ENCODE measurements at regions not wholly inside any gene's neighbourhood (a gene's known extent, or its start where the extent isn't known, plus 50 kb on each side); places are given as distances from the start of the nearest gene placed in this dataset.

DNA sequence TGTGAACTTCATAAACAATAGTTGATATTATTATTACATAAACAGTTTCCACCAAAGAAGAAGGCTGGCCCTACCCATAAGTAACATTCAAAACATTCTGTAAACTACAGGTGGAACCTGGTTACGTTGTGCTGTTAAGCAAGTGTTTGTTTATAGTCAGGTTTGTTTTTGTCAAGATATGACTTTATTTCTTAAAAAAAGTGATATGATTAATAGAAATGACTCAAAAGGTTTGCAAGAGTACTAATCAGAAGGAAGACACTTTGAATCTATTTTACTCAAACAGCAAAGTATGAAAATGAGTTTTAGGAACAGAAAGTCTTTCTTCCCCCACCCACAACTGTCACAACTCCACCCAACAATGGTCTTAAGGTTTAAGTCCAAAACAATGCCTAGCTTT lies 220.8 kb downstream of the PLK2 start:
- no peaks in the 10 kb centered on the region for H3K36me3 ChIP-seq (ENCODE audit: control insufficient read depth, insufficient read depth, low read length)
- no peak overlapping the region for H3K4me3 ChIP-seq (ENCODE audit: low read depth, low read length)
- ChIA-PET POLR2A (no interaction called here), CTCF (no interaction called here)
- no peak for DNase-seq (ENCODE audit: low read depth)
- TF ChIP-seq, protein P1, sequence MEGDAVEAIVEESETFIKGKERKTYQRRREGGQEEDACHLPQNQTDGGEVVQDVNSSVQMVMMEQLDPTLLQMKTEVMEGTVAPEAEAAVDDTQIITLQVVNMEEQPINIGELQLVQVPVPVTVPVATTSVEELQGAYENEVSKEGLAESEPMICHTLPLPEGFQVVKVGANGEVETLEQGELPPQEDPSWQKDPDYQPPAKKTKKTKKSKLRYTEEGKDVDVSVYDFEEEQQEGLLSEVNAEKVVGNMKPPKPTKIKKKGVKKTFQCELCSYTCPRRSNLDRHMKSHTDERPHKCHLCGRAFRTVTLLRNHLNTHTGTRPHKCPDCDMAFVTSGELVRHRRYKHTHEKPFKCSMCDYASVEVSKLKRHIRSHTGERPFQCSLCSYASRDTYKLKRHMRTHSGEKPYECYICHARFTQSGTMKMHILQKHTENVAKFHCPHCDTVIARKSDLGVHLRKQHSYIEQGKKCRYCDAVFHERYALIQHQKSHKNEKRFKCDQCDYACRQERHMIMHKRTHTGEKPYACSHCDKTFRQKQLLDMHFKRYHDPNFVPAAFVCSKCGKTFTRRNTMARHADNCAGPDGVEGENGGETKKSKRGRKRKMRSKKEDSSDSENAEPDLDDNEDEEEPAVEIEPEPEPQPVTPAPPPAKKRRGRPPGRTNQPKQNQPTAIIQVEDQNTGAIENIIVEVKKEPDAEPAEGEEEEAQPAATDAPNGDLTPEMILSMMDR (IDR thresholded peaks at IDR 0.05; ENCODE audit: insufficient read depth, low read depth, low read length) = no peak
- H3K27me3 ChIP-seq (ENCODE audit: control insufficient read depth, insufficient read depth, low read length) = no peaks in the 10 kb centered on the region

DNA sequence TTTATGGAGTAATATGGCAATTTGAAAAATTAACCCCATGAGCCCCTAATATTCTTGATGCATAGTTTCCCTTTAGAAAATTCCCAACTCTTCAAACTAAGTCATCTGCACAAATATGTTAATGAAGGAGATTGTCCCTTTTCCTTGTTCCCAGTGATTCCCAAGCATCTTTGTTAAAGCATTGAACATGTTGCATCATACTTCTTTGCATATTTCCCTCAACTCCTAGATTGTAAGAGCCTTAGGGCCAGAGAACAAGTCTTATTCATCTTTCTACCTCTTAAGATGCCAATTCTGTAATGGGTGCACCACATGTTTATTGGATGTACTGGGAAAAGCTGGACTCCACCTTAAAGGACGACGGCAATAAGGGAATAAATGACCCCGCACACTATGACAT lies 223.4 kb downstream of the PLK2 start:
- POLR2A ChIA-PET = no interaction called here
- CTCF ChIA-PET = no interaction called here

DNA sequence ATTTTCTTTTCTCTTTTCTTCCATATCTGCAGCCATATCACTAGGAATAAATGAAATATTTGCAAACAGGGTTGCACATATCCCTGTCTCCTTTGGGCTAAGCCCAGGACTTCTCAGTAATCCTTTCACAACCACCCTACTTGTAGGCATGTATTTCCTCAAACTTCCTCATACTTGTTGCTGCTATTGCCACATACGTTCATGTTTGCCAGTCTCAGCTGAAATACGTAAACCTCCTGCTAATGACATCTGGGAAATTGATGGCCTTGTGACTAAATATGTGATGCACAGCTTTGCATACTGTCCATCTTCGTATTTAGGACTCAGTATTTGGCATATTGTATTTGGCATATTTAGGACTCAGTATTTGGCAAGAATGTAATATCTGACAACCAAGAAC lies 224.6 kb downstream of the PLK2 start:
- CTCF ChIA-PET = no interaction called here
- H3K36me3 ChIP-seq (ENCODE audit: control insufficient read depth, insufficient read depth, low read length) = no peaks in the 10 kb centered on the region
- TF ChIP-seq, protein P1 (IDR thresholded peaks at IDR 0.05; ENCODE audit: insufficient read depth, low read depth, low read length) = no peak
- POLR2A ChIA-PET = no interaction called here
- H3K27me3 ChIP-seq (ENCODE audit: control insufficient read depth, insufficient read depth, low read length) = no peaks in the 10 kb centered on the region
- H3K4me3 ChIP-seq (ENCODE audit: low read depth, low read length) = no peak overlapping the region
- no peak for DNase-seq (ENCODE audit: low read depth)

More for the DNA sequence above, 223.4 kb downstream of the PLK2 start:
- TF ChIP-seq, protein P1 (IDR thresholded peaks at IDR 0.05; ENCODE audit: insufficient read depth, low read depth, low read length) = no peak
- H3K4me3 ChIP-seq (ENCODE audit: low read depth, low read length) = no peak overlapping the region
- DNase-seq (ENCODE audit: low read depth) = no peak
- no peaks in the 10 kb centered on the region for H3K36me3 ChIP-seq (ENCODE audit: control insufficient read depth, insufficient read depth, low read length)
- H3K27me3 ChIP-seq (ENCODE audit: control insufficient read depth, insufficient read depth, low read length) = no peaks in the 10 kb centered on the region

DNA sequence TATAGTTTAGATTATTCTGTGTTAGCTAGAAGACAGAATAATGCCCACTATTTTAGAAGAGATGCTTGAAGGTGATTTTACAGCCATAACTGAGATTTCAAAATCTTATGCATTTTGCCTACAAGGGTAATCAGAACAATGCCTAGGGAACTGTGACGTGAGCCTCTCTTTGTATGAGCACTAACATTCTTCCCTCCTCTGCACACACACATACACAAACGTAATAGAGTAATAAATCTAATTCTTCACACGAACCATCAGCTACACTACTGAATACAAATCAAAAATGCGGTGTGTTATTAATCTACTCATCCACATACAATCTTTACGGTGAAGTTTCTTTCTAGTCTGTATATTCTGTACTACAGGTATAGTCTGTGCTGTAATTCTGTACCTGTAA lies 227.8 kb downstream of the PLK2 start:
- TF ChIP-seq, protein P1 (IDR thresholded peaks at IDR 0.05; ENCODE audit: insufficient read depth, low read depth, low read length) = no peak
- ChIA-PET CTCF (no interaction called here), POLR2A (no interaction called here)
- DNase-seq (ENCODE audit: low read depth) = no peak
- H3K4me3 ChIP-seq (ENCODE audit: low read depth, low read length) = no peak overlapping the region
- H3K27me3 ChIP-seq (ENCODE audit: control insufficient read depth, insufficient read depth, low read length) = no peaks in the 10 kb centered on the region
- H3K36me3 ChIP-seq (ENCODE audit: control insufficient read depth, insufficient read depth, low read length) = no peaks in the 10 kb centered on the region

DNA sequence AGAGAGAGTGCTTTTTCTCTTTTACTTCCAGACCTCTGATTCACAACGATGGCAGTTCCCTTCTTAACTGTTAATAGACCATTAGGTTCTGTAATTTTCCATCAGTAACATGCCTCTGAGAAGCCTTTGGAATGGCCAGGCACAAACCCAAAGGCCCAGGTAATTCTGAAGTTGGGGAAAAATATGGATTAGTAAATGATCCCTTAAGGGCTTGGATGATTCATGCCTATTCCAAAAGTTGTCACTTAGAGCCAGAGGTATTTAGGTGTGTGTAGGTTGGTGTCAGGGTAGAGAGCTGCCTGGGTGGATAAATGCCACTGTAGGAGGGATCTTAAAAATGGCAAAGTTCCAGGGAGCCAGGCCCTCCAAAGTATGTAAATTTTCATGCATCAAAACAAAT lies 228.8 kb downstream of the PLK2 start:
- no peak for DNase-seq (ENCODE audit: low read depth)
- Histone ChIP-seq H3K36me3 (ENCODE audit: control insufficient read depth, insufficient read depth, low read length) (no peaks in the 10 kb centered on the region), H3K4me3 (ENCODE audit: low read depth, low read length) (no peak overlapping the region), H3K27me3 (ENCODE audit: control insufficient read depth, insufficient read depth, low read length) (no peaks in the 10 kb centered on the region)
- POLR2A ChIA-PET = no interaction called here
- CTCF ChIA-PET = interaction anchor here (1.5 kb wide), 1 partner anchor 11 kb away, joined by 4 read pairs; no protein-coding TSS in a partner anchor
- TF ChIP-seq, protein P1 (IDR thresholded peaks at IDR 0.05; ENCODE audit: insufficient read depth, low read depth, low read length) = no peak

Data from BJ (cell line).